Keratinocyte (primary cell): ENCODE measurements at regions not wholly inside any gene's neighbourhood (a gene's known extent, or its start where the extent isn't known, plus 50 kb on each side); places are given as distances from the start of the nearest gene placed in this dataset.

Experiments
- DNase-seq: peaks from one replicate; pipeline ENCODE4 v3.0.0-alpha.2; 2011; ENCODE audit warnings: low read depth, missing footprints, low spot score
- FAIRE-seq: peaks from 2 replicates; lab custom pipeline; 2011; peaks lifted over from hg19 to GRCh38; lab: Jason Lieb, UNC
- H2AFZ ChIP-seq: 2 replicates; pipeline ENCODE4 v1.6.0; 2012; ENCODE audit warnings: low read length, control low read depth, inconsistent platforms; ENCODE audit not compliant: control insufficient read depth
- H3K27ac ChIP-seq: 2 replicates; pipeline ENCODE4 v1.5.1; 2011; ENCODE audit warnings: low read length; ENCODE audit not compliant: control insufficient read depth, insufficient read depth
- H3K27me3 ChIP-seq: 3 replicates; pipeline ENCODE4 v1.6.0; 2011; ENCODE audit warnings: low read length; ENCODE audit not compliant: control insufficient read depth, insufficient read depth; ENCODE audit errors: extremely low read depth
- H3K36me3 ChIP-seq, 2 experiments: 2 replicates in 1 of 2; 3 replicates in 1 of 2; pipeline ENCODE4 v1.5.1; 2011; ENCODE audit warnings: low read length in 2 of 2, mild to moderate bottlenecking in 1 of 2; ENCODE audit not compliant: control insufficient read depth in 2 of 2, insufficient read depth in 2 of 2; ENCODE audit errors: extremely low read depth in 1 of 2
- H3K4me1 ChIP-seq: 3 replicates; pipeline ENCODE4 v1.5.1; 2011; ENCODE audit warnings: low read length; ENCODE audit not compliant: control insufficient read depth, insufficient read depth; ENCODE audit errors: extremely low read depth
- H3K4me2 ChIP-seq: 3 replicates; pipeline ENCODE4 v1.6.0; 2011; ENCODE audit warnings: low read depth, low read length; ENCODE audit not compliant: control insufficient read depth, insufficient read depth; ENCODE audit errors: extremely low read depth
- H3K4me3 ChIP-seq, 3 experiments: fragments of 200-600 bp in 1 of 3; sonication (generic) in 1 of 3; 2 replicates in 2 of 3; 3 replicates in 1 of 3; pipeline ENCODE4 v1.5.1; 2011 to 2016; ENCODE audit warnings: low read length in 3 of 3, mild to moderate bottlenecking in 3 of 3, control low read depth in 2 of 3, inconsistent platforms in 1 of 3, low read depth in 1 of 3, mixed read lengths in 1 of 3, mixed run types in 1 of 3, moderate library complexity in 1 of 3; ENCODE audit not compliant: control insufficient read depth in 2 of 3, insufficient read depth in 2 of 3; ENCODE audit errors: extremely low read depth in 1 of 3
- H3K79me2 ChIP-seq: 2 replicates; pipeline ENCODE4 v1.6.0; 2012; ENCODE audit warnings: low read length; ENCODE audit not compliant: control insufficient read depth, insufficient read depth
- H3K9ac ChIP-seq: 3 replicates; pipeline ENCODE4 v1.6.0; 2011; ENCODE audit warnings: low read length; ENCODE audit not compliant: control insufficient read depth, insufficient read depth; ENCODE audit errors: extremely low read depth
- H3K9me1 ChIP-seq: 3 replicates; pipeline ENCODE4 v1.6.0; 2011; ENCODE audit warnings: low read length; ENCODE audit not compliant: control insufficient read depth, insufficient read depth; ENCODE audit errors: extremely low read depth
- H3K9me3 ChIP-seq: 2 replicates; pipeline ENCODE4 v1.5.1; 2012; ENCODE audit warnings: low read depth, low read length; ENCODE audit not compliant: control insufficient read depth
- H4K20me1 ChIP-seq: 3 replicates; pipeline ENCODE4 v1.6.0; 2011; ENCODE audit warnings: low read length; ENCODE audit not compliant: control insufficient read depth, insufficient read depth; ENCODE audit errors: extremely low read depth
- CTCF ChIP-seq, 3 experiments: IDR thresholded peaks in 1 of 3; conservative IDR thresholded peaks in 1 of 3; optimal IDR thresholded peaks in 1 of 3; 2 replicates in 2 of 3; 3 replicates in 1 of 3; pipeline versions ENCODE3 to v1.5.1; 2011; ENCODE audit warnings: low read length in 3 of 3, mild to moderate bottlenecking in 3 of 3, moderate library complexity in 2 of 3, control low read depth in 1 of 3, inconsistent platforms in 1 of 3; ENCODE audit not compliant: insufficient read depth in 2 of 3; ENCODE audit errors: extremely low read depth in 1 of 3
- EZH2 ChIP-seq: IDR thresholded peaks from one replicate; pipeline ENCODE4 v1.6.1; 2012; ENCODE audit warnings: inconsistent platforms, mild to moderate bottlenecking, low read length, moderate library complexity
- dilution Hi-C: fragments of 300-500 bp; cut with MboI; formaldehyde crosslinking; loops from one replicate; pipeline ENCODE4 v1.7.0; 2020; ENCODE audit warnings: low sequenced_read_pairs; ENCODE audit not compliant: extremely low pct_ligation_motif_present

- H3K4me2 ChIP-seq = no peak overlapping the region
- no peak for TF ChIP-seq EZH2
- TF ChIP-seq CTCF (optimal IDR thresholded peaks at IDR 0.05 in 1 of 3, IDR thresholded peaks at IDR 0.05 in 1 of 3, conservative IDR thresholded peaks at IDR 0.05 in 1 of 3; ENCODE audit: extremely low read depth in 1 of 3, insufficient read depth in 2 of 3, low read length in 3 of 3) = peak in 1 of 3 experiments; percentile 14
- H3K27me3 ChIP-seq = no peaks in the 10 kb centered on the region
- DNase-seq (no peak), FAIRE-seq (no peak)
- no peaks in the 10 kb centered on the region for H3K4me1 ChIP-seq
- no peak overlapping the region for H3K9ac ChIP-seq
- no peaks in the 10 kb centered on the region for H3K79me2 ChIP-seq
- H3K36me3 ChIP-seq = no peaks in the 10 kb centered on the region
- dilution Hi-C loops = no loop called here
- no peak overlapping the region for H3K27ac ChIP-seq
- H3K9me3 ChIP-seq = no peaks in the 10 kb centered on the region
- no peaks in the 10 kb centered on the region for H4K20me1 ChIP-seq
- H2AFZ ChIP-seq = no peak overlapping the region
- no peaks in the 10 kb centered on the region for H3K9me1 ChIP-seq
- H3K4me3 ChIP-seq = no peak overlapping the region
Observed at GRCh38 chr14:89572596-89573398, 155.8 kb upstream of the FOXN3 start.

GRCh38 chr14:89571491-89571890 lies 154.5 kb upstream of the FOXN3 start:
- Histone ChIP-seq H3K9me1 (no peaks in the 10 kb centered on the region), H3K9ac (no peak overlapping the region), H3K4me3 (no peak overlapping the region), H3K4me1 (no peaks in the 10 kb centered on the region), H3K27me3 (no peaks in the 10 kb centered on the region), H4K20me1 (no peaks in the 10 kb centered on the region), H3K27ac (no peak overlapping the region), H3K36me3 (no peaks in the 10 kb centered on the region), H3K9me3 (no peaks in the 10 kb centered on the region), H2AFZ (no peak overlapping the region), H3K79me2 (no peaks in the 10 kb centered on the region), H3K4me2 (no peak overlapping the region)
- dilution Hi-C loops = no loop called here
- DNase-seq (no peak), FAIRE-seq (no peak)
- TF ChIP-seq EZH2 (no peak), CTCF (optimal IDR thresholded peaks at IDR 0.05 in 1 of 3, IDR thresholded peaks at IDR 0.05 in 1 of 3, conservative IDR thresholded peaks at IDR 0.05 in 1 of 3; ENCODE audit: extremely low read depth in 1 of 3, insufficient read depth in 2 of 3, low read length in 3 of 3) (no peak)
